ENCODE measurements at regions not wholly inside any gene's neighbourhood (a gene's known extent, or its start where the extent isn't known, plus 50 kb on each side); places are given as distances from the start of the nearest gene placed in this dataset.
"Not testable (repeated sequence)": the region's sequence is repeated elsewhere in the genome, so short reads cannot be mapped to it uniquely, and the experiment has no call there.

- Mint-ChIP-seq H3K4me1 (peaks cover 10% of the 10 kb centered on the region), H3K9me3 (peaks cover 0 to 2% of the 10 kb centered on the region in 2 donors), H3K27ac (no peak overlapping the region), H3K4me3 (no peak overlapping the region), H3K27me3 (peaks cover 5% of the 10 kb centered on the region)
- DNase-seq (no peak), ATAC-seq (no peak)
Observed at GRCh38 chr5:54383941-54384340, 71.6 kb upstream of the HSPB3 start.

GRCh38 chr5:54383225-54383901, 72.1 kb upstream of the HSPB3 start:
- DNase-seq, result no peak
- peaks cover 11% of the 10 kb centered on the region for H3K27me3 Mint-ChIP-seq
- no peak overlapping the region for H3K27ac Mint-ChIP-seq
- H3K4me3 Mint-ChIP-seq, result no peak overlapping the region
- peaks cover 7% of the 10 kb centered on the region for H3K4me1 Mint-ChIP-seq
- ATAC-seq, result no peak
- H3K9me3 Mint-ChIP-seq, result peaks cover 0 to 8% of the 10 kb centered on the region in 2 donors

- not testable (repeated sequence) for H3K4me1 Mint-ChIP-seq, DNase-seq, H3K9me3 Mint-ChIP-seq, H3K4me3 Mint-ChIP-seq, ATAC-seq, H3K27ac Mint-ChIP-seq
- H3K27me3 Mint-ChIP-seq, result peaks cover 11% of the 10 kb centered on the region
Observed at GRCh38 chr5:54381319-54381718, 70.9 kb upstream of the ARL15 start.

- DNase-seq (no peak), ATAC-seq (no peak)
- Mint-ChIP-seq H3K27me3 (peaks cover 26% of the 10 kb centered on the region), H3K27ac (no peak overlapping the region), H3K4me3 (no peak overlapping the region), H3K9me3 (peaks cover 0 to 8% of the 10 kb centered on the region in 2 donors), H3K4me1 (no peaks in the 10 kb centered on the region)
Observed at GRCh38 chr5:54379590-54379989, 69.2 kb upstream of the ARL15 start.

GRCh38 chr5:54378707-54379106, 68.3 kb upstream of the ARL15 start:
- Mint-ChIP-seq H3K9me3 (peaks cover 5 to 8% of the 10 kb centered on the region in 2 donors), H3K27me3 (peaks cover 33% of the 10 kb centered on the region), H3K27ac (no peak overlapping the region), H3K4me3 (no peak overlapping the region), H3K4me1 (no peaks in the 10 kb centered on the region)
- no peak for ATAC-seq
- DNase-seq, result no peak

GRCh38 chr5:54377339-54377738, 67.0 kb upstream of the ARL15 start:
- not testable (repeated sequence) for H3K4me3 Mint-ChIP-seq, DNase-seq, H3K4me1 Mint-ChIP-seq, ATAC-seq, H3K9me3 Mint-ChIP-seq, H3K27ac Mint-ChIP-seq
- H3K27me3 Mint-ChIP-seq, result peaks cover 33% of the 10 kb centered on the region

GRCh38 chr5:54370982-54371381, 60.6 kb upstream of the ARL15 start:
- H3K4me3 Mint-ChIP-seq, result no peak overlapping the region
- ATAC-seq (no peak), DNase-seq (no peak)
- H3K4me1 Mint-ChIP-seq, result no peaks in the 10 kb centered on the region
- H3K27ac Mint-ChIP-seq, result no peak overlapping the region
- peaks cover 0 to 9% of the 10 kb centered on the region in 2 donors for H3K9me3 Mint-ChIP-seq
- H3K27me3 Mint-ChIP-seq, result peaks cover 33% of the 10 kb centered on the region

GRCh38 chr5:54367844-54368243, 57.5 kb upstream of the ARL15 start:
- H3K27me3 Mint-ChIP-seq, result peaks cover 22% of the 10 kb centered on the region
- ATAC-seq (no peak), DNase-seq (no peak)
- H3K9me3 Mint-ChIP-seq, result no peaks in the 10 kb centered on the region
- H3K4me1 Mint-ChIP-seq, result no peaks in the 10 kb centered on the region
- no peak overlapping the region for H3K4me3 Mint-ChIP-seq
- no peak overlapping the region for H3K27ac Mint-ChIP-seq

GRCh38 chr5:54366707-54367106, 56.3 kb upstream of the ARL15 start:
- ATAC-seq, result no peak
- H3K27ac Mint-ChIP-seq, result no peak overlapping the region
- no peaks in the 10 kb centered on the region for H3K4me1 Mint-ChIP-seq
- no peak overlapping the region for H3K4me3 Mint-ChIP-seq
- H3K9me3 Mint-ChIP-seq, result no peaks in the 10 kb centered on the region
- no peak for DNase-seq
- peaks cover 34% of the 10 kb centered on the region for H3K27me3 Mint-ChIP-seq

GRCh38 chr5:54363669-54364068, 53.3 kb upstream of the ARL15 start:
- Mint-ChIP-seq H3K4me3 (no peak overlapping the region), H3K27me3 (peaks cover 29% of the 10 kb centered on the region), H3K27ac (no peak overlapping the region), H3K4me1 (no peaks in the 10 kb centered on the region), H3K9me3 (no peaks in the 10 kb centered on the region)
- DNase-seq, result no peak
- no peak for ATAC-seq

- Mint-ChIP-seq H3K27me3 (peaks cover 28% of the 10 kb centered on the region), H3K9me3 (no peaks in the 10 kb centered on the region), H3K4me1 (no peaks in the 10 kb centered on the region), H3K27ac (no peak overlapping the region), H3K4me3 (no peak overlapping the region)
- DNase-seq, result no peak
- ATAC-seq, result no peak
Observed at GRCh38 chr5:54362992-54363625, 52.7 kb upstream of the ARL15 start.

GRCh38 chr5:54362434-54362833, 52.1 kb upstream of the ARL15 start:
- H3K9me3 Mint-ChIP-seq, result no peaks in the 10 kb centered on the region
- H3K4me1 Mint-ChIP-seq, result no peaks in the 10 kb centered on the region
- no peak for DNase-seq
- ATAC-seq, result no peak
- H3K27ac Mint-ChIP-seq, result no peak overlapping the region
- H3K4me3 Mint-ChIP-seq, result no peak overlapping the region
- peaks cover 35% of the 10 kb centered on the region for H3K27me3 Mint-ChIP-seq

- Mint-ChIP-seq H3K27ac (no peak overlapping the region), H3K9me3 (no peaks in the 10 kb centered on the region), H3K4me1 (no peaks in the 10 kb centered on the region), H3K27me3 (peaks cover 38% of the 10 kb centered on the region), H3K4me3 (no peak overlapping the region)
- no peak for ATAC-seq
- DNase-seq, result no peak
Observed at GRCh38 chr5:54361691-54362411, 51.5 kb upstream of the ARL15 start.

- H3K27ac Mint-ChIP-seq, result no peak overlapping the region
- H3K4me1 Mint-ChIP-seq, result no peaks in the 10 kb centered on the region
- peaks cover 0 to 1% of the 10 kb centered on the region in 2 donors for H3K9me3 Mint-ChIP-seq
- H3K4me3 Mint-ChIP-seq, result no peak overlapping the region
- ATAC-seq, result no peak
- H3K27me3 Mint-ChIP-seq, result peaks cover 38% of the 10 kb centered on the region
- no peak for DNase-seq
Observed at GRCh38 chr5:54360925-54361662, 50.7 kb upstream of the ARL15 start.
